Astrocyte (in vitro differentiated cells and primary cell): ENCODE measurements at regions not wholly inside any gene's neighbourhood (a gene's known extent, or its start where the extent isn't known, plus 50 kb on each side); places are given as distances from the start of the nearest gene placed in this dataset.

Experiments used
- DNase-seq: peaks from one replicate; pipeline ENCODE4 v3.0.0-alpha.2; 2010; ENCODE audit warnings: low read depth
- FAIRE-seq: peaks from 2 replicates; lab custom pipeline; 2011; peaks lifted over from hg19 to GRCh38; lab: Jason Lieb, UNC
- H2AFZ ChIP-seq: 2 replicates; pipeline ENCODE4 v1.6.0; 2012; ENCODE audit warnings: low read depth, low read length, inconsistent platforms
- H3K27ac ChIP-seq: 2 replicates; pipeline ENCODE4 v1.5.1; 2011; ENCODE audit warnings: low read depth, low read length, inconsistent platforms
- H3K27me3 ChIP-seq: 2 replicates; pipeline ENCODE4 v1.6.0; 2011; ENCODE audit warnings: low read length, inconsistent platforms; ENCODE audit not compliant: insufficient read depth
- H3K36me3 ChIP-seq: 2 replicates; pipeline ENCODE4 v1.5.1; 2011; ENCODE audit warnings: low read length, inconsistent platforms; ENCODE audit not compliant: insufficient read depth
- H3K4me1 ChIP-seq: 2 replicates; pipeline ENCODE4 v1.5.1; 2011; ENCODE audit warnings: low read length, inconsistent platforms; ENCODE audit not compliant: insufficient read depth
- H3K4me2 ChIP-seq: 2 replicates; pipeline ENCODE4 v1.6.0; 2012; ENCODE audit warnings: low read length, inconsistent platforms
- H3K4me3 ChIP-seq: 2 replicates; pipeline ENCODE4 v1.5.1; 2011; ENCODE audit warnings: low read depth, mild to moderate bottlenecking, low read length, inconsistent platforms; ENCODE audit not compliant: insufficient read depth
- H3K79me2 ChIP-seq: 2 replicates; pipeline ENCODE4 v1.6.0; 2012; ENCODE audit warnings: mild to moderate bottlenecking, low read length, inconsistent platforms; ENCODE audit not compliant: insufficient read depth
- H3K9ac ChIP-seq: 2 replicates; pipeline ENCODE4 v1.6.0; 2012; ENCODE audit warnings: mild to moderate bottlenecking, low read length, inconsistent platforms
- H3K9me3 ChIP-seq: 2 replicates; pipeline ENCODE4 v1.5.1; 2012; ENCODE audit warnings: low read depth, mild to moderate bottlenecking, low read length, inconsistent platforms; ENCODE audit not compliant: insufficient read depth
- H4K20me1 ChIP-seq: 2 replicates; pipeline ENCODE4 v1.6.0; 2012; ENCODE audit warnings: low read length, inconsistent platforms; ENCODE audit not compliant: insufficient read depth
- H3K27ac Mint-ChIP-seq: one replicate; pipeline ENCODE4 v1.8.0; 2021; ENCODE audit warnings: mild to moderate bottlenecking, mixed read lengths; ENCODE audit not compliant: unreplicated experiment
- H3K27me3 Mint-ChIP-seq: one replicate; pipeline ENCODE4 v1.8.0; 2021; ENCODE audit warnings: low read depth, mixed read lengths; ENCODE audit not compliant: unreplicated experiment
- H3K36me3 Mint-ChIP-seq: one replicate; pipeline ENCODE4 v1.8.0; 2021; ENCODE audit warnings: low read depth, mixed read lengths; ENCODE audit not compliant: unreplicated experiment
- H3K4me1 Mint-ChIP-seq: one replicate; pipeline ENCODE4 v1.8.0; 2021; ENCODE audit warnings: low read depth, mixed read lengths; ENCODE audit not compliant: unreplicated experiment
- H3K4me3 Mint-ChIP-seq: one replicate; pipeline ENCODE4 v1.8.0; 2021; ENCODE audit warnings: mild to moderate bottlenecking, moderate library complexity, mixed read lengths; ENCODE audit not compliant: unreplicated experiment
- H3K9me3 Mint-ChIP-seq: one replicate; pipeline ENCODE4 v1.8.0; 2021; ENCODE audit warnings: mild to moderate bottlenecking, mixed read lengths; ENCODE audit not compliant: unreplicated experiment
- CTCF ChIP-seq: IDR thresholded peaks from 2 replicates; pipeline ENCODE4 v1.5.1; 2011; ENCODE audit warnings: low read depth, mild to moderate bottlenecking, inconsistent platforms, low read length, moderate library complexity; ENCODE audit not compliant: insufficient read depth
- EZH2 ChIP-seq: IDR thresholded peaks from 2 replicates; pipeline ENCODE4 v1.6.1; 2012; ENCODE audit warnings: mild to moderate bottlenecking, low read length, inconsistent platforms; ENCODE audit not compliant: insufficient read depth

- Mint-ChIP-seq H3K4me3 (no peak overlapping the region), H3K36me3 (no peaks in the 10 kb centered on the region), H3K27me3 (no peaks in the 10 kb centered on the region), H3K9me3 (no peaks in the 10 kb centered on the region), H3K4me1 (peaks cover 8% of the 10 kb centered on the region), H3K27ac (no peak overlapping the region)
- H3K9me3 ChIP-seq = no peaks in the 10 kb centered on the region
- H3K27me3 ChIP-seq = no peaks in the 10 kb centered on the region
- no peaks in the 10 kb centered on the region for H4K20me1 ChIP-seq
- H3K9ac ChIP-seq = no peak overlapping the region
- H3K4me2 ChIP-seq = no peak overlapping the region
- TF ChIP-seq CTCF (no peak), EZH2 (no peak)
- no peaks in the 10 kb centered on the region for H3K4me1 ChIP-seq
- FAIRE-seq (no peak), DNase-seq (no peak)
- H3K36me3 ChIP-seq = no peaks in the 10 kb centered on the region
- no peaks in the 10 kb centered on the region for H3K79me2 ChIP-seq
- H2AFZ ChIP-seq = no peak overlapping the region
- H3K4me3 ChIP-seq = no peak overlapping the region
- no peak overlapping the region for H3K27ac ChIP-seq
Measured at GRCh38 chr1:67528141-67528540, 97.9 kb upstream of the SERBP1 start.

GRCh38 chr1:67530071-67530470 is 99.9 kb upstream of the SERBP1 start:
- H3K4me3 ChIP-seq = no peak overlapping the region
- Mint-ChIP-seq H3K36me3 (no peaks in the 10 kb centered on the region), H3K9me3 (no peaks in the 10 kb centered on the region), H3K4me3 (no peak overlapping the region), H3K4me1 (peaks cover 9% of the 10 kb centered on the region), H3K27me3 (no peaks in the 10 kb centered on the region), H3K27ac (no peak overlapping the region)
- H3K4me2 ChIP-seq = no peak overlapping the region
- no peaks in the 10 kb centered on the region for H3K79me2 ChIP-seq
- no peak overlapping the region for H3K9ac ChIP-seq
- TF ChIP-seq EZH2 = no peak
- TF ChIP-seq CTCF = no peak
- H3K4me1 ChIP-seq = peaks cover 6% of the 10 kb centered on the region
- H3K36me3 ChIP-seq = no peaks in the 10 kb centered on the region
- no peak for FAIRE-seq
- no peak for DNase-seq
- no peak overlapping the region for H3K27ac ChIP-seq
- H2AFZ ChIP-seq = no peak overlapping the region
- H3K27me3 ChIP-seq = no peaks in the 10 kb centered on the region
- no peaks in the 10 kb centered on the region for H4K20me1 ChIP-seq
- H3K9me3 ChIP-seq = no peaks in the 10 kb centered on the region

GRCh38 chr1:67532452-67533216 is 102.4 kb upstream of the SERBP1 start:
- peak; percentile 78 for DNase-seq
- TF ChIP-seq EZH2 = no peak
- TF ChIP-seq CTCF = peak; percentile 63
- peaks cover 6% of the 10 kb centered on the region for H3K4me1 ChIP-seq
- no peaks in the 10 kb centered on the region for H3K36me3 ChIP-seq
- H3K4me3 Mint-ChIP-seq = no peak overlapping the region
- no peaks in the 10 kb centered on the region for H3K9me3 Mint-ChIP-seq
- no peaks in the 10 kb centered on the region for H3K27me3 ChIP-seq
- H2AFZ ChIP-seq = no peak overlapping the region
- peak; percentile 78 for FAIRE-seq
- H3K27ac ChIP-seq = no peak overlapping the region
- H3K9me3 ChIP-seq = no peaks in the 10 kb centered on the region
- peaks cover 10% of the 10 kb centered on the region for H3K4me1 Mint-ChIP-seq
- H3K27ac Mint-ChIP-seq = peak overlapping the region; percentile 5
- H3K9ac ChIP-seq = no peak overlapping the region
- no peaks in the 10 kb centered on the region for H3K79me2 ChIP-seq
- no peaks in the 10 kb centered on the region for H3K36me3 Mint-ChIP-seq
- no peaks in the 10 kb centered on the region for H3K27me3 Mint-ChIP-seq
- H3K4me2 ChIP-seq = no peak overlapping the region
- H4K20me1 ChIP-seq = no peaks in the 10 kb centered on the region
- H3K4me3 ChIP-seq = no peak overlapping the region
